GM18861 (cell line): ENCODE measurements at regions not wholly inside any gene's neighbourhood (a gene's known extent, or its start where the extent isn't known, plus 50 kb on each side); places are given as distances from the start of the nearest gene placed in this dataset.

ENCODE experiments used
- ATAC-seq: cut with Tn5 transposase; IDR thresholded peaks from one replicate; pipeline ENCODE4 v1.9.1; 2021; ENCODE audit not compliant: unreplicated experiment

DNA sequence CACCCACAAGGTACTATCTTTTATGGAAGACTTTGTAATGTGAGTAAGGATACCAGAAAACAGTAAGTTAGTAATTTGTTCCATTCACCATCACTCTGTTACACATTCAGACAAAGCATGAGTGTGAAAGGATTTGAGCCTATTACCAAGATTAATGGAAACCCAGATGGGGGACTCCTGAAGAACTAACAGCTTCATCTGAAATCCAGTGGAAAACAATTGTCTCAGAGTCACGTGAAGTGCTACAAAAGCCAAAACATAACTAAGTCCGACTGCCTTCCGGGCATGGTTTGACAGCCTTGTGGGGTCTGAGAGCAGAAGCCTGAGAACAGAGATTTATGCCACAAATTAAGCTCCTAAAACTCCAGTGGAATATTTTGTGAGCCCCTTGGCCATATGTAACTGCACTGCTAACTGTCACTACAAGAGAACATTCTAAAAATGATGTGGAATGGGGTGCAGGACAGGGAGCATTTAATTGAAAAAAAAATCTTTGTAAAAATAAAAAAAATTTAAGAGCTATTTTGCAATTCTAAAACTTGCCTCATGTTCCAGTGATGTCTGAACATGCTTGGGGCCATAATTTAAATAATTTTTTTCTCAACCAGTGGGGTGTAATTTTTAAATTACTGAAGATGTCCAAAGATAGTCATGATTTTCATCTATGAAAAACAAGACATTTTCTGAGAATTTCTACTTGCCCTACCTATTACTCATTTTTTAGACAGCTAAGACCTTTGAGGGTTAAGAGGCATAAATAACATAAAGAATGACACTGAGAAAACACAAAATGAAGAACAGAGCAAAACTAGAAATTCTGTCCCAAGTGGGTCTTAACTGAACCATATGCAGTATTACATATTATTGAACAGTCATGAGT is 555.0 kb downstream of the INHBA start:
- no peak for ATAC-seq

GRCh38 chr7:41146429-41146828 is 556.5 kb downstream of the INHBA start:
- no peak for ATAC-seq

DNA sequence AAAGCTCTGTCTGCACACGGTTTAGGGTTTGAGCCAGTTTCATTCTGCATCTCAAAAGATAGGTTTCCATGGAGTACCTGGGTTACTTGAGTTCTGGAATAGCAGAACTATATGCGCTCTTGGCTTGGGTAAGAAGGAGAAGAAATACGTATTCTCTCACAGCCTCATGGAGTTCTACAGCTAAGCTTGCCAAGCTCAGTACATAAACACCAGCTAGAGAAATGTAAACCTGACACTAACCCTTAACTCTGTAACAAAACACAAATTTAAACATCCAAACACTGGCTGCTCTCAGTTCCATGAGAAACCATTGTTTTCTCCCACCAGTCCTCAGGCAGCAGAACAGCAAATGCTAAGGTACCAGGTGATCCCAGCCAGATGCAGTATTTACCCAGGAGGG is 557.2 kb downstream of the INHBA start:
- ATAC-seq, result no peak

DNA sequence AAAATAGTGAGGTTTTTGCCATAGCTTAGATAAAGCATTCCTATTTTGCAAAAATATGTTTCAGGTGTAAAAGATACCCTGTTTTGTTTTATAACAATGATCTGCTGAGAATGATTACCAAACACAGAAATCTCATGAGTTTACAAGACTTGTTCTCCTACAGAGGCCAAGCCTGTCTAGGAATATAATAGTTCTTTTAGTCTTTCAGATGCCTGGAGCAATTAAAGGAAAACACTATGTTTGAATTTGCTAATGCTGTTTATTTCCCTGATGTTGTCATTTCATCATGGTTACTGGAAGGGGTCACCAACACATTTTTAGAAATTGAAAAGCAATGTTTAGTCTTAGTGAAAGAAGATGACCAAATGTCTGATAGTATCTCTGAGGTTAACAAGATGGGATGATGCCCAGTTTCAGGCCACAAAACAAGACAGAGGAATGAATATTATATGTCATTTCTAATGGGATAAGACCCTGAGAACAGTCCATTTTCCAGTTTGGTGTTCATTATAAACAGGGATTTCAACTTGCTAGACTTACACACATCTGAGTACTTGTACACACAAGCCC is 559.9 kb downstream of the INHBA start:
- ATAC-seq, result no peak

DNA sequence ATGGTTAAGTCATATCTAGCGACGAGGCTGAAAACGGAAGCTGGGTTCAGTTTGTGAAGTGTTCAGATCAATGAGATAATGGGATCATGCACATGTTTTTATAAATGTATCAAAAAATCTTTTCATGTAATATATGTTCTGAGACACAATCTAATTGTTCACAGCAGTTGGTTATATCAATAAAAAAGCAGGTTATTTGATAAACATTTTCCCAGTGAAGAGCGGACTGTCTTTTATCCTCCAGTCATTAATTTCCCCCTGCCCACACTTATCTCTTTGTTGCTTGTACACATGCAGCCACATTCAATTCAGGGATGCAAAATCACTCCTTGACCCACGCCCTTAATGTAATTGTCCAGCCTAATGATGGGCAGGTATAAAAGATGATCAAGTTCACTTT is 563.1 kb downstream of the INHBA start:
- ATAC-seq, result no peak

- no peak for ATAC-seq
Measured at GRCh38 chr7:41136551-41136950, 566.3 kb downstream of the INHBA start.

- ATAC-seq, result no peak
Measured at GRCh38 chr7:41135511-41135910, 567.4 kb downstream of the INHBA start.

GRCh38 chr7:41134300-41135255 is 568.3 kb downstream of the INHBA start:
- ATAC-seq, result peak; percentile 91

- peak; percentile 7 for ATAC-seq
Measured at GRCh38 chr7:41133690-41134299, 569.1 kb downstream of the INHBA start.

- no peak for ATAC-seq
Measured at GRCh38 chr7:41131956-41132355, 570.9 kb downstream of the INHBA start.

- ATAC-seq, result no peak
Measured at GRCh38 chr7:41130561-41131236, 572.2 kb downstream of the INHBA start.

DNA sequence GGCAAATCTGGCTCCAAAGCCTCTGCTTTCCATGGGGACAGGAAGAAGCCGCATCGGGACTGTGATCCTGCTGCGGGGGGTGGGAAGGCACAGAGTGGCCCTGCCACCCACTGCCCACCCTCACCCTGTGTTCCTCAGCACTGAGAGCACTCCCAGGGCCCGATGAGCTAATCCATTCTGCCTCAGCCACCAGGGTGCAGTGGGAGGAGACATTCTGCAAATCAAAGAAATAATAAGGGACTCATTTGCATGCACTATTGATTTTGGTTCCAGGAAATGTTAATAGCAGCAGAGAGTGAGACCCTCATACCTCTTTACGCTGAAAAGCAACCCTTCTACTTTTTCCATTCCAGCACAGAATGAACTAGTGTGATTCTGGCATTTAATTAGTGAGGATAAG is 572.8 kb downstream of the INHBA start:
- no peak for ATAC-seq

GRCh38 chr7:41125343-41125742 is 577.5 kb downstream of the INHBA start:
- no peak for ATAC-seq

- no peak for ATAC-seq
Measured at GRCh38 chr7:41122256-41122987, 580.5 kb downstream of the INHBA start.

DNA sequence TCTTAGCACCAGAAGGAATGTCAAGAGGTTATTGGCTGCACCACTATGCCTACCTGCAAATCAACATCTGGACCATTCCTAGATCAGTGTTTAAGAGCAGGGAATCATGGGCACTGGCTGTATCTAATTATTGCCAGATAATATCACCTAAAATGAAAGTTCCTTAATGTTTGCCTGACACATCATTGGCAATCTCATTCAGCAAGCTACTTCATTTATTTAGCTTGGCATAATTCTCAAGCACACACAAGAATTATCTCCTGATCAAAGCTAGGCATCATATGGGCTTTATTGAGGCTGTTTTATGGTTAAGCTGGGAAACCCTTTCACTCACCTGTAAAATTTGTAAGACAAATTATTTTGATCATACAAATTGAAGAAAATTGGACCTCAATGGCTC is 581.7 kb downstream of the INHBA start:
- ATAC-seq, result no peak

GRCh38 chr7:41118486-41118885 is 584.4 kb downstream of the INHBA start:
- no peak for ATAC-seq

DNA sequence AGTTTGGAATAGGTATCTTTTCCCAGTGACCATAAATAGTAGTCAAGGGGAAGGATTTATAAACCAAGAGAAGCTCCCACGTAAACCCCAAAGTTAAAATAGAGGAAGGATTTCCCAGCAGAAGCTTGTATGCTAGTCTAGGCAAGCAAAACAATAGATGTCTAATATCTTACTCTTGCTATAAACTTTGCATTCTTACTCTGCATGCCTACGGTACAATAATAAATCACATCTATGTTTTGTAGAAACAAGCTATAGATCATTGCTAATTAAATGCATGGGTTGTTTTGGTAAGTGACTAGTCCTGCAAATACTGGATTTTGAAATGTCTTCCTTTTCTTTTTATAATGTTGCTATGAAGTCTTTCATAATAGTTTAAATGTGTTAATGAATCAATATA is 585.5 kb downstream of the INHBA start:
- no peak for ATAC-seq

DNA sequence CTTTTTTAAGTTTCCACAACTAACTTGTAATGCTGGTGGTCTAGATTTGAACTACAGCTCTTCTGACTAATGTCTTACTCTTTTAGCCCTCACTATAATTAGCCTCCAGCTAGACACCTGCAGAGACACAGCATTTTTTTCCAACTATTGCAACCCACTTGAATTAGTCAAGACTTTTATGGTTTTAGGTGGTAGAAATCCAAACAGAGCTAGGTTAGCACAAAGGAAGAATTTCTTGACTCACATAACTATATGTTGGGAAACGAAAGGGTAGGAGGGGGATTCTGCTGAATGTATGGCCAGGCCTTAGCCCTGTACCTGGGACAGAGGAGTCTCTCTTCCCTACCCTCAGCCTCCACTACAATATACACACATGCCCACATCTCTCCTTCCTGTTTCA is 586.1 kb downstream of the INHBA start:
- no peak for ATAC-seq

DNA sequence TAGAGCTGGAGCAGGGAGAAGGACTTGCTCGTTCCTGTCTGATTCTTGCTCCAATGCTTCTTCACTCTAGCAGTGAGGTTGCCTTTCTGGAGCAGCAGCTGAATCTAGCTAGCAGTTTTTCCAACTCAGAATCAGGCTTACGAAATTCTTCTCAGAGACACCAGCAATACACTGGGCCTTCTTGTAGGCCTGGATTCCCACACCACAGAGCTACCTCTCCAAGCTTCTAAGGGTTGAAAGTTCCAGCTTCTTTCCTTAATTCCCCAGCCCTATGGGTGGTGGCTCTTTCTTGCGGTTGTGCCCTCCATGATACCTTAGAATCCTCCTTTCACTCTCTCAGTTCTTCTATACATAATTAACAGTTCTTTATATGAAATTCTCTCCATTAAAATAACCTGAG is 586.6 kb downstream of the INHBA start:
- ATAC-seq, result no peak

DNA sequence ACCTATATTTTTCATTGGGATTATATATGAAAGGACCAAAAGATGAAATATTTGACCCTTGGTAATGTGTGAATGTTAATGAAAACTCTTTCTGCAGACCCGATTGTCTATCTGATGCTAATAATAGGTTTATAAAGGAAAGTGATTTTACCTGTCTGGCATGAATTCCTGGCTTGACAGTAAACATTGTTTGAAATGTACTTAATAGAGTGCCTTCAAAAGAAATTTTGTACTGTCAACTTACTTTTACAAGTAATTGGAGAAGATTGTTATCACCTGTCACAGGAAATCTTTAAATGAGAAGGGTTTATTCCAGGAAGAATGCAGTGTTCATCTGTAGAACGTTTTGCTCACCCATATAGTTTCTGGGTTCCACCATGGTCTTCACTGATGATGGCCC is 588.2 kb downstream of the INHBA start:
- ATAC-seq, result no peak
